Neural progenitor cell (in vitro differentiated cells): ENCODE measurements at regions not wholly inside any gene's neighbourhood (a gene's known extent, or its start where the extent isn't known, plus 50 kb on each side); places are given as distances from the start of the nearest gene placed in this dataset.

Experiments
- DNase-seq: peaks from one replicate; pipeline ENCODE4 v3.0.0-alpha.2; 2016; ENCODE audit warnings: low spot score
- H2AFZ ChIP-seq: fragments of 200-600 bp; sonication (generic); replicated peaks from 2 replicates; pipeline ENCODE4 v1.6.1; 2016; ENCODE audit warnings: antibody characterized with exemption
- H3F3A ChIP-seq: fragments of 200-600 bp; sonication (generic); 2 replicates; pipeline ENCODE4 v1.6.1; 2016; ENCODE audit warnings: antibody characterized with exemption, low read depth
- H3K27ac ChIP-seq: fragments of 200-600 bp; sonication (generic); 2 replicates; pipeline ENCODE4 v1.5.1; 2016; ENCODE audit warnings: mild to moderate bottlenecking
- H3K27me3 ChIP-seq: fragments of 200-600 bp; sonication (generic); 2 replicates; pipeline ENCODE4 v1.6.1; 2016; ENCODE audit warnings: mild to moderate bottlenecking, moderate library complexity
- H3K36me3 ChIP-seq: fragments of 200-600 bp; sonication (generic); 2 replicates; pipeline ENCODE4 v1.5.1; 2016
- H3K4me1 ChIP-seq: fragments of 200-600 bp; sonication (generic); 2 replicates; pipeline ENCODE4 v1.6.1; 2016; ENCODE audit warnings: mixed run types
- H3K4me2 ChIP-seq: fragments of 200-600 bp; sonication (generic); 2 replicates; pipeline ENCODE4 v1.6.1; 2016
- H3K4me3 ChIP-seq: fragments of 200-600 bp; sonication (generic); 2 replicates; pipeline ENCODE4 v1.5.1; 2016
- H3K79me2 ChIP-seq: fragments of 200-600 bp; sonication (generic); 2 replicates; pipeline ENCODE4 v1.6.1; 2016; ENCODE audit warnings: low read depth
- H3K9ac ChIP-seq: fragments of 200-600 bp; sonication (generic); 2 replicates; pipeline ENCODE4 v1.6.1; 2016
- H3K9me3 ChIP-seq: fragments of 200-600 bp; sonication (generic); 2 replicates; pipeline ENCODE4 v1.5.1; 2016; ENCODE audit warnings: low read depth
- H4K20me1 ChIP-seq: fragments of 200-600 bp; sonication (generic); 2 replicates; pipeline ENCODE4 v1.6.1; 2016; ENCODE audit warnings: low read depth
- H3K27ac Mint-ChIP-seq: 3 replicates; pipeline ENCODE4 v1.8.0; 2021; ENCODE audit warnings: mixed read lengths
- H3K27me3 Mint-ChIP-seq: 2 replicates; pipeline ENCODE4 v1.8.0; 2022; ENCODE audit warnings: low read depth, mild to moderate bottlenecking, inconsistent platforms, moderate library complexity, mixed read lengths; ENCODE audit not compliant: insufficient read depth
- H3K36me3 Mint-ChIP-seq: 3 replicates; pipeline ENCODE4 v1.8.0; 2021; ENCODE audit warnings: mixed read lengths
- H3K4me1 Mint-ChIP-seq: 3 replicates; pipeline ENCODE4 v1.8.0; 2021; ENCODE audit warnings: mixed read lengths
- H3K4me3 Mint-ChIP-seq: 3 replicates; pipeline ENCODE4 v1.8.0; 2021; ENCODE audit warnings: mild to moderate bottlenecking, moderate library complexity, mixed read lengths
- H3K9me3 Mint-ChIP-seq: 3 replicates; pipeline ENCODE4 v1.8.0; 2020; ENCODE audit warnings: mixed read lengths
- EZH2 ChIP-seq: fragments of 200-600 bp; sonication (generic); IDR thresholded peaks from 2 replicates; pipeline ENCODE4 v1.6.1; 2017; ENCODE audit warnings: antibody characterized with exemption, mild to moderate bottlenecking, moderate library complexity
- EZH2phosphoT487 ChIP-seq: fragments of 200-600 bp; sonication (generic); IDR thresholded peaks from 2 replicates; pipeline ENCODE4 v1.6.1; 2017; ENCODE audit warnings: antibody characterized with exemption
- TF ChIP-seq, protein P1 (sequence below): fragments of 200-600 bp; sonication (generic); IDR thresholded peaks from 2 replicates; pipeline ENCODE4 v1.5.1; 2017; ENCODE audit warnings: antibody characterized with exemption, mild to moderate bottlenecking

- Mint-ChIP-seq H3K27ac (no peak overlapping the region), H3K4me1 (peaks cover 11% of the 10 kb centered on the region), H3K27me3 (peaks cover 15% of the 10 kb centered on the region), H3K36me3 (no peaks in the 10 kb centered on the region), H3K4me3 (no peak overlapping the region), H3K9me3 (peaks cover 3% of the 10 kb centered on the region)
- Histone ChIP-seq H3K4me1 (peaks cover 4% of the 10 kb centered on the region), H3K9ac (no peak overlapping the region), H2AFZ (no peak overlapping the region), H3F3A (no peaks in the 10 kb centered on the region), H3K4me2 (no peak overlapping the region), H3K79me2 (no peaks in the 10 kb centered on the region), H4K20me1 (no peaks in the 10 kb centered on the region), H3K9me3 (no peaks in the 10 kb centered on the region), H3K4me3 (no peak overlapping the region), H3K27ac (no peak overlapping the region), H3K36me3 (no peaks in the 10 kb centered on the region), H3K27me3 (peaks cover 58% of the 10 kb centered on the region)
- no peak for TF ChIP-seq EZH2phosphoT487
- no peak for TF ChIP-seq EZH2
- TF ChIP-seq, protein P1, sequence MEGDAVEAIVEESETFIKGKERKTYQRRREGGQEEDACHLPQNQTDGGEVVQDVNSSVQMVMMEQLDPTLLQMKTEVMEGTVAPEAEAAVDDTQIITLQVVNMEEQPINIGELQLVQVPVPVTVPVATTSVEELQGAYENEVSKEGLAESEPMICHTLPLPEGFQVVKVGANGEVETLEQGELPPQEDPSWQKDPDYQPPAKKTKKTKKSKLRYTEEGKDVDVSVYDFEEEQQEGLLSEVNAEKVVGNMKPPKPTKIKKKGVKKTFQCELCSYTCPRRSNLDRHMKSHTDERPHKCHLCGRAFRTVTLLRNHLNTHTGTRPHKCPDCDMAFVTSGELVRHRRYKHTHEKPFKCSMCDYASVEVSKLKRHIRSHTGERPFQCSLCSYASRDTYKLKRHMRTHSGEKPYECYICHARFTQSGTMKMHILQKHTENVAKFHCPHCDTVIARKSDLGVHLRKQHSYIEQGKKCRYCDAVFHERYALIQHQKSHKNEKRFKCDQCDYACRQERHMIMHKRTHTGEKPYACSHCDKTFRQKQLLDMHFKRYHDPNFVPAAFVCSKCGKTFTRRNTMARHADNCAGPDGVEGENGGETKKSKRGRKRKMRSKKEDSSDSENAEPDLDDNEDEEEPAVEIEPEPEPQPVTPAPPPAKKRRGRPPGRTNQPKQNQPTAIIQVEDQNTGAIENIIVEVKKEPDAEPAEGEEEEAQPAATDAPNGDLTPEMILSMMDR: no peak
- DNase-seq: no peak
Observed at GRCh38 chr15:47182818-47183217, 534.5 kb upstream of the SEMA6D start.

DNA sequence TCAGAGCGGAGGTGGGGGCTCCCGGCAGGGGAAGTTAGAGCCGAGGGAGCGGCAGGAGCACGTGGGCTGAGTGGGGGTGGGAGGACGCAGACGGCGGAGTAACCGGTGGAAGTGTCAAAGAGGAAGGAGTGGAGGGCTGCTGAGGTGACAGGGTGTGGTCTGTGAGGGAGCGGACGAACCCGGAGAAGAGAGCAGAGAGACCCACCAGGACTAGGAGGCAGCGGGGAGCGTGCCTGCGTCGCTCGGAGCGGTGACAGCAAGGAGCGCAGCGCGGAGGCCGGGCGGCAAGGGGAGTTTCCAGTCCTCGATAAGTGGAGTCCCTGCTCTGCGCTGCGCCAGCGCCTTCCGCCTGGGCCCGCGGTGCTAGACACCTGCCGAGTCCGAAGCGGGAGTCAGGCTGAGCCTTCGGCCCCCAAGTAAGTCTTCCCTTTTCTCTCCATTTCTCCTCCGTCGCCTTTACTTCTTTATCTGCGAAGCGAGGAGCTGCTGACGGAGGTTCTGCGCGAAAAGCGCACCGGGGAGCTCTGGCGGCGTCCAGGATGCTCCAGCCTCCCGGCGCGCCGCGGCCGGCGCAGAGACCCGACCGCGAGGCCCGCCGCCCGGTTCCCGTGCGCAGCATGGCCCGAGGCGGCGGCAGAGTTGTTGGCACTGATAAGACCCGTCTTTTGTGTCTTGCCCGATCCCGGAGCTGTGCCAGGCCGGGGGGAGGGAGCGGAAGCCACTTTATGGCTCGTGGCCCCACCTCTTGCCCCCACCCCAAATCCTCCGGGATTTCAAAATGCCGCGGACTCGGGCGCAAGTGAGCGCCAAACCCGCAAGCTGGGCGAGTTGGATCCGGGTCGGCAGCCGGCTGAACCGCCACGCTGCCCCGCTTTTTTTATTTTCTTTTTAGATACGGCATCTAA lies 533.0 kb upstream of the SEMA6D start:
- H3K27me3 ChIP-seq: peaks cover 59% of the 10 kb centered on the region
- Mint-ChIP-seq H3K9me3 (peaks cover 2% of the 10 kb centered on the region), H3K36me3 (no peaks in the 10 kb centered on the region), H3K4me3 (peak overlapping the region; percentile 94), H3K4me1 (peaks cover 11% of the 10 kb centered on the region), H3K27me3 (peaks cover 13% of the 10 kb centered on the region), H3K27ac (no peak overlapping the region)
- H3F3A ChIP-seq: no peaks in the 10 kb centered on the region
- no peak overlapping the region for H3K9ac ChIP-seq
- H3K4me3 ChIP-seq: peak overlapping the region; percentile 66
- DNase-seq: peak; percentile 67
- peak overlapping the region; percentile 91 for H3K4me2 ChIP-seq
- H2AFZ ChIP-seq: peak overlapping the region; percentile 96
- H3K27ac ChIP-seq: no peak overlapping the region
- TF ChIP-seq EZH2phosphoT487: peak; percentile 55
- peak; percentile 78 for TF ChIP-seq EZH2
- TF ChIP-seq, protein P1: no peak
- peaks cover 4% of the 10 kb centered on the region for H3K4me1 ChIP-seq
- no peaks in the 10 kb centered on the region for H3K79me2 ChIP-seq
- H3K36me3 ChIP-seq: no peaks in the 10 kb centered on the region
- no peaks in the 10 kb centered on the region for H3K9me3 ChIP-seq
- H4K20me1 ChIP-seq: no peaks in the 10 kb centered on the region

GRCh38 chr15:47184908-47185801 lies 532.1 kb upstream of the SEMA6D start:
- peaks cover 13% of the 10 kb centered on the region for H3K27me3 Mint-ChIP-seq

More at GRCh38 chr15:47184908-47185801, 532.1 kb upstream of the SEMA6D start:
- Histone ChIP-seq H3F3A (no peaks in the 10 kb centered on the region), H2AFZ (peak overlapping the region; percentile 96), H3K36me3 (no peaks in the 10 kb centered on the region), H3K4me1 (peaks cover 4% of the 10 kb centered on the region), H3K4me2 (peak overlapping the region; percentile 91), H3K9ac (no peak overlapping the region), H4K20me1 (no peaks in the 10 kb centered on the region), H3K79me2 (no peaks in the 10 kb centered on the region), H3K9me3 (no peaks in the 10 kb centered on the region), H3K27ac (no peak overlapping the region), H3K27me3 (peaks cover 67% of the 10 kb centered on the region), H3K4me3 (peak overlapping the region; percentile 66)
- no peak for TF ChIP-seq EZH2
- peak; percentile 11 for TF ChIP-seq EZH2phosphoT487
- peaks cover 2% of the 10 kb centered on the region for H3K9me3 Mint-ChIP-seq
- H3K27ac Mint-ChIP-seq: peak overlapping the region; percentile 92
- peaks cover 11% of the 10 kb centered on the region for H3K4me1 Mint-ChIP-seq
- DNase-seq: peak; percentile 56
- H3K36me3 Mint-ChIP-seq: no peaks in the 10 kb centered on the region
- H3K4me3 Mint-ChIP-seq: peak overlapping the region; percentile 94
